ENCODE measurements at regions not wholly inside any gene's neighbourhood (a gene's known extent, or its start where the extent isn't known, plus 50 kb on each side); places are given as distances from the start of the nearest gene placed in this dataset.
"Not testable (repeated sequence)": the region's sequence is repeated elsewhere in the genome, so short reads cannot be mapped to it uniquely, and the experiment has no call there.

DNA sequence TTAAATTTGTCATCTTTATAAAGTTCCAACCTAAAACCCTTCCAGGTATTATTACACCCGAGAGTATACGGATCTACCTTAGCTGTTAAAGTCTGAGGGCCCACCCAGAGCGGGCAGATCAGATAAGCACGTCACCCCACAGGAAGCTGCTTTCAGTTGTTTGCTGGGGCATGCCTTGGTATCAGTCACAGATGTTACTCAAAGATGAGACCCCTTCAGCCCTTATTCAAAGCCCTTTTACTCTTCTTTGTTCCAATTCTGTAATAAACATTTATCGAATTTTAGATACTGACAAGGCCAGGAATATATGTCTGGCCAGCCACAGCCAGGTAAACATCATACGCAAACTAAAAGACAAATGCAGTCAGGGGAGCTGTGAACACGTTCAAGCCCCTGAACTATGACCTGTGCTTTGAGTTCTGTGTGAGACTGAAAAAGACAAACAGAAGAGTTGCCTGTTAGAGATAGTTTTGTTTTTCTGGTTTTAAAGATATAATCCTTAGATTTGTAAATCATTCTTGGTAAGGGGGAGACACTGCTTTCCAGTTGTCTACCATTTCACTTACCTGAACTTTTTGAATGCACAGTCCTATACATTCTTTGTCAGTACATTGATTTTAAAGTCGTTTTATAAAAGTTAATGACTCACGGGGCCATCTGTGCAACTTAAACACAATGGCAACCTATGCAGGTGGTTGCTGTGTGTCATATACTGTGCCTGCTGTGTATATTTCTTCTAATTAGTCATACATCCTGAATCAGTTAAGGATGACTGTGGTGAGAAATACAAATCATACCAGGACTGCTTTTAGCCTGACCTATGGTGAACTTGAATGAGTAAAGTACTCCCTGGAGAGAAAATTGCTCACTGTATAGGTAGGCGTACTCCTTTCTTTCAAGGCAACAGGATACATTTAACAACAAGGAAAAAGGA, 100.5 kb upstream of the ITPRID2 start:
- no peak for DNase-seq (ENCODE audit: low spot score)

DNA sequence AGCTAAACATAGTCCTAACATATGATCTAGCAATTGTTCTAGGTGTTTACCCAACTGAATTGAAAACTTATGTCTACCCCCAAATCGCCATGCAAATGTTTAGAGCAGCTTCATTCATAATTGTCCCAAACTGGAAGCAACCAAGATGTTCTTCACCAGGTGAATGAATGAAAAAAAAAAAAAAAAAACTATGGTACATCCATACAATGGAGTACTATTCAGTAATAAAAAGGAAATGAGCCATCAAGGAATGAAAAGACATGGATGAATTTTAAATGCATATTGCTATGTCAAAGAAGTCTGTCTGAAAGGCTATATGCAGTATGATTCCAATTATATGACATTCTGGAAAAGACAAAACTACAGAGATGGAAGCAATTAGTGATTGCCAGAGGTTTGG, 98.6 kb upstream of the ITPRID2 start:
- no peak for DNase-seq (ENCODE audit: low spot score)

DNA sequence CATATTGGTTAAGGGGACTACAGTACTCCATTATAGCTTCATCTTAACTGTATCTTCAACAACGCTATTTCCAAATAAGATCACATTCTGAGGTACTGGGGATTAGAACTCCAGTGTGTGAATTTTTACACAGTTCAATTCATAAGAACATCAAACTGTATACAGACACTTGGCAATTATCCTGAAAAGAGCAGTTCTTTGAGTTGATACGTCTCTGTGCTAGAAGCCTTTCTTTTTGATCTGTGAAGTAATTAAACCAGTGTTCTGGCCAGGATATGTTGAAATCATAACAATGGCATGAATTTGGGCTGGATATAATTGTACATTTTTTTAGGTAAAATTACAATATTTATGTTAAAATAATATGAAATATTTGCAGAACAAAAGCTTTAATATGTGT, 93.5 kb upstream of the ITPRID2 start:
- DNase-seq (ENCODE audit: low spot score): no peak

DNA sequence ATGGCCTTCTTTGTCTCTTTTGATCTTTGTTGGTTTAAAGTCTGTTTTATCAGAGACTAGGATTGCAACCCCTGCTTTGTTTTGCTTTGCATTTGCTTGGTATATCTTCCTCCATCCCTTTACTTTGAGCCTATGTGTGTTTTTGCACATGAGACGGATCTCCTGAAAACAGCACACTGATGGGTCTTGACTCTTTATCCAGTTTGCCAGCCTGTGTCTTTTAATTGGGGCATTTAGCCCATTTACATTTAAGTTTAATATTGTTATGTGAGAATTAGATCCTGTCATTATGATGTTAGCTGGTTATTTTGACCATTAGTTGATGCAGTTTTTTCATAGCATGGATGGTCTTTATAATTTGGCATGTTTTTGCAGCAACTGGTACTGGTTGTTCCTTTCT, 89.2 kb upstream of the ITPRID2 start:
- not testable (repeated sequence) for DNase-seq (ENCODE audit: low spot score)

DNA sequence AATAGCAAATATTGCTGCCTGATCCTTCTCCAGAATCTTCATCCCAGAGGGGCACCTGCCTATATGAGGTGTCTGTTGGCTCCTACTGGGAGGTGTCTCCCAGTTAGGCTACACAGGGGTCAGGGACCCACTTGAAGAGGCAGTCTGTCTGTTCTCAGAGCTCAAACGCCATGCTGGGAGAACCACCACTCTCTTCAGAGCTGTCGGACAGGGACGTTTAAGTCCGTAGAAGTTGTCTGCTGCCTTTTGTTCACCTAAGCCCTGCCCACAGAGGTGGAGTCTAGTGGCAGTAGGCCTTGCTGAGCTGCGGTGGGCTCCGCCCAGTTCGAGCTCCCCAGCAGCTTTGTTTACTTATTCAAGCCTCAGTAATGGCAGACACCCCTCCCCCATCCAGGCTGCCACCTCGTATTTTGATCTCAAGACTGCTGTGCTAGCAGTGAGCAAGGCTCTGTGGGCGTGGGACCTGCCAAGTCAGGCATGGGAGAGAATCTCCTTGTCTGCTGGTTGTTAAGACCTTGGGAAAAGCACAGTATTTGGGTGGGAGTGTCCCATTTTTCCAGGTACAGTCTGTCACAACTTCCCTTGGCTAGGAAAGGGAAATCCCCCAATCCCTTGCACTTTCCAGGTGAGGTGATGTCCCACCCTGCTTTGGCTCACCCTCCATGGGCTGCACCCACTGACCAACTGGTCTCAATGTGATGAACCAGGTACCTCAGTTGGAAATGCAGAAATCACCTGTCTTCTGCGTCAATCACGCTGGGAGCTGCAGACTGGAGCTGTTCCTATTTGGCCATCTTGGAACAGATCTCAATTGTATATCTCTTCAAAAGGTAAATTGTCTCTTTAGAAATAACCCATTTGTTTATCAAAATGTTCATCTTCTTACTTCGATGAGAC, 87.4 kb upstream of the ITPRID2 start:
- DNase-seq (ENCODE audit: low spot score): not testable (repeated sequence)

DNA sequence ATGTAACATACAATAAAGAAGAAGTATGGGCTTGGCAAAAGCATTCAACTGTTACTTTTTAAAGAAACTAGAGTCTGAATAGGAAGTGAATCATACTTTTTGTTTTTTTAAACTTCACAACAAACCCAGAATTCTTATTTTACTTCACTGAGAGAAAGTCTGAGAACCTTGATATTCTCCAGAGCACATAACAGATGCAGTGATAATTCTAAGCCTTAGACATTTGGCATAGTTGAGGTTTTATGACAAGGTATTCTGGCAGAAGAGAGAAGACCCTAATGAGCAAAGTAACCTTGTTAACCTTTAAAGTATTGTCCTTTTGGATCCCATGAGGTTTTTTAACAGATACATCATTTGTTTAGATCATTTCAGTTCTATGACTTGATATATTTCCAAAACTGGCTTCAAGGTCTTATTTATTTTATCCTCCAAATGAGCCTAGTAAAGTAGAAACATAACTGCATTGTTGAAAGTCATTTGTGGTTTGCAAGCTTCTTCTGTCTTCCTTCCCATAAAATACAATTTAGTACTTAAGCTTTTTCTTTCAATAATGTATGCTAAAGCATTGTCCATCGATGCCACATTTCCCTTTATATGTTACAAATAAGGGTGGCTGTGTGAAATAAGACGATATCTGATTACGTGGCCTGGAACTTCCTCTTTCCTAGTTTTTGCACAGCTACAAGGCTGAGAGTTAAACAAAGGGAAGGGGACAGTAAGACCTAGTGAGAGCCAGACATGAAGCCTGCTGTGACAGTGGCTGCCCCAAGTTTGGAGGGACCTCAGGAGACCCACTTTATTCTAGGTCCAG, 86.1 kb upstream of the ITPRID2 start:
- DNase-seq (ENCODE audit: low spot score): peak; percentile 80

DNA sequence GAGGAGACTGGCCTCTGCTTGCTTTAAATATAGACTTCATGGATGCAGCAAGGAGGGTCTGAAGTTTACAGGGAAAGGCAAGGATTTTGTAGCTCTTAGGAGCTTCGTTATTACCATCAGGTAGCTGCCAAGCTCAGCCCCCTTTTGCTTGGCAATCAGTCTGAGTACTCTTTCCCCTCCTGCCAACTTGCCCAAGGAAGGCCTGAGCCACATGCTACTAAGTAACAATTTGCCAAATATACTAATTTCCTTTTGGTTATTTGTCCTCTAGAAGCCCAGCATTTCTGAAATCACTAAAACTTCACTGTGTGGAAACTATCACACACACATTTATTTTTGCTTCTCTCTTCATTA, 85.5 kb upstream of the ITPRID2 start:
- DNase-seq (ENCODE audit: low spot score): no peak

DNA sequence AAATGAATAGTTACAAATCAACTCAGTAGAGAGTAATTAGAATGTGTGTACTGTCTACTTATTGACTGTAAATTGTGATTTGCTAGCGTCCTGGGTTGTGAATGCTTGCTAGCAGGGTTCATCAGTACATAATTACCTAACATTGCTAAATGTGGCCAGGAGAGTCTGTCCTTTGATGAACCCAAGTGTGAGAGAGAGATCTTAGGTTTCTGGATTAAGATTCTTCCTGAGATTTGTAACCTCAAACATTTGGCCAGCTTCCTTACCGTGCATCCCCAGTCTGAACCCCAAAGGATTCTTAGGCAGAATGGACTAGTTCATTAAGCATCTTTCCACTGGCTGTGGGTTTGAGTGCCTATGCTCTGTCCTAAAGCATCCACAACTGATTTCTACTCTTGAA, 84.0 kb upstream of the ITPRID2 start:
- DNase-seq (ENCODE audit: low spot score): no peak

DNA sequence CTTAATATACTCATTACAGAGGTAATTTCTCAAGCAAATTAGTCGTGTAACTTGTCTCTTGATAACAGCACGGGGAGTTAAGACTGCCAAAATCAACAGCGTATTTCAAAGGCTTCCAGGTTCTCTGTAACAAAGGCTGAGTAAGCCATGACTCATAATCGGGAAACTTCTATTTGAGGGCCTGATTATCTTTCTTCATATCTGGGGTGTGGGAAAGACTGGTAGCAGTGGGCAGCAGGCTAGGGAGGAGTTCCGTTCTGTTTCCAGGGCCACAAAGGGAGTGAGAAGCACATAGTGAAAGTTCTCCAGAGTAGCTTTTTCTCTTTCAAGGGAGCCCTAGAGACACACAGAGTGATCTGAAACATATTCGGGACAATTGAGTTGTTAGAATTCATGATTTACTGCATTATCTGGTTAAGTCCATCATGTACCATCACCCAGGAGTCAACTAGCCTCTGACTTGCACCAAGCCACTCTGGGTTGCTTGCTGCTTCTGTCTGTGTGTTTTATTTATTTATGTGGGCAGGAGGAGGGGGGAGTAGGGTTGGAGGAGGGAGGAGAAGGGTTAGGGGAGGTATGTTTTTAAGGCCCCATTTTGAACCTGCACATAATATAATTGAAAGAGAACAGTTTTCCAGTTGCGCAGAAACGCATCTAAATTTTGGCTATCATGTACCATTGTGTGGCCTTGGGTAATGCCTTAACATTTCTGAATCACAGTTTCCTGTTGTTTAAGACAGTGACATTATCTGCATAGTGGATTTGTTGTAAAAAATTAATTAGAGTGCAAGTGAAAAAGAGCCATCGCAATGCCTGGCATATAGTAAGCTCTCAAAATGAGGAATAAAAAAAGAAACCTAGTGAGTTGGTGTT, 80.5 kb upstream of the ITPRID2 start:
- DNase-seq (ENCODE audit: low spot score): peak; percentile 81

DNA sequence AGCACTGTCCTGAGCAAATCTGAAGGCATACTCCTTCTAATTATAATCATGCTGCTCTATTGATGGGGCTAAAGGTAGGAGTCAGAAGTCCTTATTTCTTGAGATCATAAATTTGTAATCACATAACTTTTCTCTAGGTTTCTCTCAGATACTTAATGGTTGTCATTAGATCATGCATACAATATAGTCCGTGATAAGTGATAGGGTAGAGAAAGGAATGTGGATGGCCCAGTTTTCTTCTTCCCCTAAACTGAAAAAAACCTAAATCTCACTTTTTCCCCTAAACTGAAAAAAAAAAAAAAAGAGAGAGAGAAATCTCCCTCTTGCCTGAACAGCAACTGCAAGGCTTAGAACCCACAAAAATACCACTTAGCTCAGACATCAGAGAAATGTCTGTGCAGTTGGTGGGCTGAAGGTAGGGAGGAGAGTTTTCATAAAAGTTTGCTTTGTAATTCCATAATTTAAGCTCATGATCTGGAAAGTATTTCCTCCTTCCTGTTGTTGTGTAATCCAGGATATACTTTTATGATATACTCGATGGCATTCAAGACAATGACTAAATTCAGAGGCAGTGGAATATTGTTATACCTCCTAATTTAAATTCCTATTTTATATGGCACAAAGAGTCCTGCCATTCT, 79.3 kb upstream of the ITPRID2 start:
- peak; percentile 32 for DNase-seq (ENCODE audit: low spot score)

DNA sequence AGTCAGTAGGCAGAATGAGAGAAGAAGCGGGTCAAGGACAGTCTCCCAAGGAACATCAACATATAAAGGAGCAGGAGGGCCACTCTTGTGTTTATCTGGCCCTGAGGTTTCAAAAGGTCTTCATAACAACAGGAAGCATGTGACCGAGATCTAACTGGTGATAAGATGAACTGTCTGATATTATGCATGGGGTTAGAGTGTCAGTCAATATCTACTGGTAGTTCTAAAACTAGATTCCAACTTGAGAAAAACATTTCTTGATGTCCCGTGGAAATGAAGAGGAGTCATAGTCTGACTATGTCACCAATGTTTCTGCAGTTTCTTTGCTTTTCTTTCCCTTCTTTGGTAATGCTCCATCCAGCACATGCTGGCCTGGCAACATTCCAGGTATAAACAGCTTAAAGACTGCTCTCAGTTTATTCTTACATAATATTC, 77.5 kb upstream of the ITPRID2 start:
- peak; percentile 68 for DNase-seq (ENCODE audit: low spot score)

DNA sequence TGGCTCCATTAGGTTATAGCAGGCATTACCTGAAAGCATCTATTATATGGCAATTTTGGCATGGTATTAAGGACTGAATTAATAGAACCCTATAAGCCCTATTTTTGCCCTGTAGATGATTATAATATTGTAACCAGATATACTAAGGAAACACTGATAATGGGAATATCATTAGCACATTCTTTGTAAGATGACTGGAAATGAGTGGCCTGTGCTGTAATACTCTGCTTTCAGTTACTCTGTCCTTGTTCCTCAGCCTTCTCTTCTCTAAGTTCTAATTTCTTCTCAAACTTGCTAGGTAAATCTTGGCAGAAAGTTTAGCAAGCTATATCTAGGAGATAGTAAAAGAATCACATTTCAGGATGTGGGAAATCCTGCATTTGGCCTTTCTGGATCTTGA, 74.0 kb upstream of the ITPRID2 start:
- DNase-seq (ENCODE audit: low spot score): no peak

DNA sequence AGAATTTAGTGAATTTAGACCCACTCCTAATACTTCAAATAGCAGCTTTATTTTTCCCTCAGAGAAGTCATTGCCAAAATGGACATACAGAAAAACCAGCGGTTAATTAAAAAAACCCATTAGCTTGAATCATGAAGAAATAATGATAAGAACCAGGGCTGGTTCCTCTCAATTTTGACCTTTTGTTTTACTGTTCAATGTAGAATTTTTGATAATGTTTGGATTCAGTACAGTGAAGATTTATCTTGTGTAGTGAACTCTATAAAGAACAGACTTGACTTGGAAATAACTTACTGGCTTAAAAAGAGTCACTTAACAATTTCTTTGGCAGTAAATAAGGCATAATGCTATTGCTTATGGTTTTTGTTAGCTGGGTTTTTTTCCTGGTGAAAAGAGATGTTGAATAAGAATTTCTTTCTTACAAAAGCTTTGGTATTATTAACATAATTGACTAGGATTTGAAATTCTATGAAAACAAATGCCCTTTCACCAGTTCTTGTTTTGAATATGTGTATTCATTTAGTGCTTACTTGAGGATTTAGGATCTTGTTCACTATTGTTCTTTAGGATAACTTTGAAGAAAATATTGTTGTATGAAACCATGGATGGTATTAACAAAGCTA, 73.4 kb upstream of the ITPRID2 start:
- DNase-seq (ENCODE audit: low spot score): peak; percentile 52

DNA sequence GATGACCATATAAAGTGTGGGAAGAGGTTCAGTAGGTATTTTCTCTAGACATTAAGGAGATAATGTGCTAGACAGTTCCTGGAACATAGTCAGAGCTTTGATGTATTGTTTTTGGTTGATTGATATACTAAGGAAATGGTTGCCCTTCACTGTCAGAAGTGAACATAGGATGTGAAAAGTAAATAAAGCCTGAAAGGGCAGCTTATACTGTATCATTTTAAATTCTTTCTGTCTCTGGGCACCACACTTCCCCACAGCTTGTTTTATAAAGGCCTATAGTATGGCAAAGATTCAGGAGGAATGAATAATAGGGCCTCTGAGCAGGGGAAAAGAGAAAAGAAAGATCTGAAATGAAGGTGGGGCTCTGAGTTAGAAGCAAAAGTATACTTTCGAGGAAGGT, 72.7 kb upstream of the ITPRID2 start:
- DNase-seq (ENCODE audit: low spot score): no peak

DNA sequence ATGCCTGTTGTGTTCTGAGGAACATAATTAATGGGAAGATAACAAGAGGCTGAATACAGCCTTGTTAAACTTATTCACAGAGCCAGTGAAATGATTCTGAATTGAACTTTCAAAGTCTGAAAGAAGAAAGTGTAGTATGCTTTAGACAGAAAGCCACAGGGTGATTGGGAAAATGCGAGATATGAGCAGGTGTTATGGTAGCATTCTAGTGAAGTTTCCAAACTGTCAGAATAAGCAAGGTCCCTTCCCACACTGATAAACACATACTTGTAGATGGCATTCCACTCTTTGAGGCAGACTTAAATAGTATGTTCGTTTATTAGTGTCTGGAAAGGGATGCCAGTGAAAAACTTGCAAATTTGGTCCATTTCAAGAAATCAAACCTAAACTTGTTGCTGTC, 70.5 kb upstream of the ITPRID2 start:
- no peak for DNase-seq (ENCODE audit: low spot score)

DNA sequence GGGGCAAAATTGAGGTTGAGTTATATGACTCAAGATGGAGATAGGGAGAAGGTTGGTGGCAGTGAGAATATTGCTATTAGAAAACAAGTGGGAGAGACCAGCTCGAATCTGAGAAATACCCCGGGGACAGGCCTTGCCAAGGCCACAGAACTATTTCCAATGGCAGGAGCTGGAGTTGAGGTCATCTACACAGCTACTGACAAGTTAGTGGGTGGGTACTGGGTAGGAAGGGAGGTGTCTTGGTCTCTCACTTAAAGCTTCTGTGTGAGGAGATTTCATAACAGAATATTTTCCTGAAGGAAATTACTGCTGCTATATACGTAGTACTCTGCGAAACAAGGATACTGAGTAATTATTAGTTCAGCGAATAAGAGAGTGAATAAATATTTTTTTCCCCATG, 69.4 kb upstream of the ITPRID2 start:
- DNase-seq (ENCODE audit: low spot score): no peak

DNA sequence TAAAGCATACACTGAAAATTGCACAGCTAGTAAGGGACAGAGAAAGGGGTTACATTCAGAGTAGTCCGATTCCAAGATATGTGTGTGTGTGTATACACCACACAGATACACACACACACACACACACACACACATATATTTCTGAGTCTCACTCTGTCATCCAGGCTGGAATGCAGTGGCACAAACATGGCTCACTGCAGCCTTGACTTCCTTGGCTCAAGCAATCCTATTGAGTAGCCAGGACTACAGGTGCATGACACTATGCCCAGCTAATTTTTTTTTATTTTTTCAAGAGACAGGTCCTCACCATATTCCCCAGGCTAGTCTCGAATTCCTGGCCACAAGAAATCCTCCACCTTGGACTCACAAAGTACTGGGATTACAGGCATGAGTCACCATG, 68.1 kb upstream of the ITPRID2 start:
- no peak for DNase-seq (ENCODE audit: low spot score)

DNA sequence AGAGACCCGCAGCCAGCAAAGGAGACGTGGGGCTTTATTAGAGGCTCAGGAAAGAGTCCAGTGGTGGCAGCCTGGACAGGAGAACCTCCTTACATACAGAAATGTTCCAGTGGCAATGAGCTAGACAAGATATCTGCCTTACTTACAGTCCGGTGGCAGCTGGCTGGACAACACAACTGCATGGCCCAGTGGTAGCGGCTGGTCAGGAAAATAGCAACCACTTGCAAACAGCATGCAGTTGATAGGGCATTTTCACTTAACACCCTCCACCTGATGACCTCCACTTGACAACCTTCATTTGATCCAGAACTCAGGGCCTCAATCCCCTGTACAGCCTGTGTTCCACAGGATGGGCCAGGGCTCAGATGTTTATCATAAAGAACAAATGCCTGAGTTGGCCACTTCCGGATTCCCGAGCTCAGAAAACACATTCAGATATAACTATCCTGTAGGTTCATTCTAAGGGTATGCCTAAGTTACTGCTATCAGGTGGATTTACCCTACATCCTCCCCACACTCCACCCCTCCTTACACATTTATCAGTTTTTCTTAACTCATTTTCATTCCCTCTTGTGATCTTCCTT, 63.3 kb upstream of the ITPRID2 start:
- DNase-seq (ENCODE audit: low spot score): no peak

DNA sequence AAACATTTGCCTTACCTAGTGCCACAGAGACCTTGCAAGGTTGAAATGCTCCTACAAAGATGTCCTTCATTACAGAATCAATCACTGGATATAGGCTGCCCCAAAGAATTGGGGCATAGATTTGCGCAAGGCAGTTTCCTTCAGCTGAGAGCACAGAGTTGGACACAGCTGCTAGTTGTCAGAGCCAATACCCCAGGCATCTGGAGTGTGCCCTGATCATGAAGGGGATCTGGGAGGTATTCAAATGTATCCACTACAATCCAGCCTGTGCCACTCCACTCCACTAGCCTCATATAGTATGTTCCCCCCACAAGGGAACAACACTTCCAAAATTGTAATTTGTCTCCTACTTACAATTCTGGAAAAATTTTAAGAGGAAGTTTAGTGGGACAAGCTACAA, 62.3 kb upstream of the ITPRID2 start:
- no peak for DNase-seq (ENCODE audit: low spot score)

DNA sequence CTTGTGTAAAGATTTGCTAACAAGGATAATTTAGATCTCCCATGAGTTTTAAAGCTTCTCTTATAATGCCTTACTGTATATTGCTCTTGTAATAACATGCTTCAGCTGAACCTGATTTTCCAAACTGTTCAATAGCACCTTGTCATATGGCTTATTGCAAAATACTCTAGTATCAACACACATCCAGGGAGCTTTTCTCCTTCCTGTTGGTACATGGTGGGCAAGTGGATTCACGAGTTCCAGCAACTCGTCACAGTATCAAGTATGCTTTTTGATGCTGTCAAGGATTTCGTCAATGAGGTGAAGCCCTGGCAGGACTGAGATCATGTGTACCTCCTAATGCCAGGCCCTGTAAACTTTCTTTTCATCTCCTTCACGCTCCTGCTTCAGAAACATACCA, 59.5 kb upstream of the ITPRID2 start:
- DNase-seq (ENCODE audit: low spot score): no peak
